ENCODE measurements at regions not wholly inside any gene's neighbourhood (a gene's known extent, or its start where the extent isn't known, plus 50 kb on each side); places are given as distances from the start of the nearest gene placed in this dataset.

DNA sequence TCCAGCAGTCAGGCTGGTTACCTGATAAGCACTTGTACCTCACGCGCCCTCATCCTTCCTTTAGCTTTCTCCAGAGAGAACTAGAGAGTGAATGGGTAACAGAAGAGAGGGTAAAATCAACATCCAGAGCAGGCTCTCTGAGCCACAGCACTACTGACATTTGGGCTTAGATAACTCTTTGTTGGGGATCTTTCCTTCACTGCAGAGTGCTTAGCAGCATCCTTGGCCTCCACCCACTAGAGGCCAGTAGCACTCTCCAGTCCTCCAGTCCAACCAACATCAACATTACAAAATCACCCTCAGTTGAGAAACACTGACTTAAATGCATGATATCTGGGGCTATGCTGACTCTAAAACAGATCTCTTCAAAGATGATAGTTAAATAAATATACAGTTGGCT, 220.7 kb downstream of the TACR3 start:
- TF ChIP-seq, protein P1, sequence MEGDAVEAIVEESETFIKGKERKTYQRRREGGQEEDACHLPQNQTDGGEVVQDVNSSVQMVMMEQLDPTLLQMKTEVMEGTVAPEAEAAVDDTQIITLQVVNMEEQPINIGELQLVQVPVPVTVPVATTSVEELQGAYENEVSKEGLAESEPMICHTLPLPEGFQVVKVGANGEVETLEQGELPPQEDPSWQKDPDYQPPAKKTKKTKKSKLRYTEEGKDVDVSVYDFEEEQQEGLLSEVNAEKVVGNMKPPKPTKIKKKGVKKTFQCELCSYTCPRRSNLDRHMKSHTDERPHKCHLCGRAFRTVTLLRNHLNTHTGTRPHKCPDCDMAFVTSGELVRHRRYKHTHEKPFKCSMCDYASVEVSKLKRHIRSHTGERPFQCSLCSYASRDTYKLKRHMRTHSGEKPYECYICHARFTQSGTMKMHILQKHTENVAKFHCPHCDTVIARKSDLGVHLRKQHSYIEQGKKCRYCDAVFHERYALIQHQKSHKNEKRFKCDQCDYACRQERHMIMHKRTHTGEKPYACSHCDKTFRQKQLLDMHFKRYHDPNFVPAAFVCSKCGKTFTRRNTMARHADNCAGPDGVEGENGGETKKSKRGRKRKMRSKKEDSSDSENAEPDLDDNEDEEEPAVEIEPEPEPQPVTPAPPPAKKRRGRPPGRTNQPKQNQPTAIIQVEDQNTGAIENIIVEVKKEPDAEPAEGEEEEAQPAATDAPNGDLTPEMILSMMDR (IDR thresholded peaks at IDR 0.05), result peak; percentile 18; the same call in 1 of the 2 replicates

DNA sequence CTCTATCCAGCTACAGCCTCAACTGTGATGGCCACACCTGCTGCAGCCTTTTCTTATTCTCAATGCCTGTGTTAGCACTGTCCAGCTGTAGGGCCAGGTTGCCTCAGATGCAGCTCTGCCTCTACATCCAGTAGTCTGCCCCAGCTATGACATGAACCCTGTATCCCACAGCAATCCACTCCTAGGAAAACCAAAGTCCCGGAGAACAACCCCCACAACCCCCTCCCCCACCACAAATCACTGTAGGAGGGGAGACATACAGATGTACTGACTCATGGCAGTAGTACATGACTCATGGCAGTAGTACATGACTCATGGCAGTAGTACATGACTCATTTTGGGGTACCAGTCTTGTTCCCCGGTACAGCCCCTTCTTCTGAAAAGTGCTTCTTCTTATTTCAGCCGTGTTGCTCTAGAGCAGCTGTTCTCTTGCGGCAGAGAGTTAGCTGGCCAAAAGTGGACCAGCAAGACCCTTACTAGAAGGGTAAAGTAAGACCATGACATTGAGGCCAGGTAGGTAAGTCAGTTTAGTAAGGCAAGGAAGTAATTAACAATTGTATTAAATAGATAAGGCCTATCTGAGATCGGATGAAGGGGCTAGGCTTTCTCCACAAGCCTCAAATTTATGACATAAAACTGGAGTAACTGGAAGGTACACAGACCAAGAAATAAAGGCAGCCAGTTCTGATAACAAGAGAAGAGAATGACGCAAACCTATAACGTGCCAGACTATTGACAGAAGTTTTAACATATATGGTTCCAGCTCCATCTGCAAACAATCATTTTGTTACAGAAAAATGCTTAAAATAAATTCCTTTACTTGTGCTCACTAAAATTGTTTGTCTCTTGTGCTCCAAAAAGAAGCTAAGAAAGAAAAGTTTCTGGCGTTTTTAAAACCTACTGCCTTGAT, 221.4 kb downstream of the TACR3 start:
- TF ChIP-seq, protein P1 (IDR thresholded peaks at IDR 0.05), result no peak

DNA sequence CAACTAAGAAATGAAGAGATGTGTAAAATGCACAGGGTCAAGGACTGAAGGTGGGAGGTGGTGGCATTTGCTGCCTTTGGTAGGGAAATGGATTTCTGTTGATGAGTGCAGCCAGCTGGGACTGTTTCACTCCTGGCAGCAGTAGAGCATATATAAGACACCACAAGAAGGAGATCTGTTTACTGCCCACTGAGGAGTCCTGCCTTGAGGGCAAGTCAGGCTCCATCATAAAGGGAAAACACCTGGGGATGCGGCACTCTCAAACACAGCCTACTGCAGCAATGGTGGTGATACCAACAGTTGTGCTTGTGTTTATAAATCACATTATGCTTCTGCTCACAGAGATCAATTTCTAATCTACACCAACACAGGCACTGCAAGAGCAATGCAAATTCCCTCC, 222.1 kb downstream of the TACR3 start:
- TF ChIP-seq, protein P1 (IDR thresholded peaks at IDR 0.05), result no peak

DNA sequence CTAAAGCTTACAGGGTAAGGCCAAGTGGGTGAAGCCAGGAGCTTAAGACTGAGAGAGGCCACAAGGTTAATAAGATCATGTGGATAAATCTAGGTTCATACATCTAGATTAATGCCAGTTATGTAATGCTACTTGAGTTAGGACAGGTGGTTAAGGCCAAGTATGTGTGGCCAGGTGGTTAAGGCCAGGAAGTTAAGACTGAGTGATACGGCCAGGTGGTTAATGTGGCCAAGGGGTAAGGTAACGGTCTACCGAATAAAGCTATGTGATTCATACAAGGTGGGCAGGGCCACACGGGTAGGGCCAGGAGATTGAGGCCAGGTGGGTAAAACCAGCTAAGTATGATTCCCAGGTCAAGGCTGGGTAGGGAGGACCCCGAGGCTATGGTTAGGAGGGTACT, 223.0 kb downstream of the TACR3 start:
- TF ChIP-seq, protein P1 (IDR thresholded peaks at IDR 0.05), result no peak

DNA sequence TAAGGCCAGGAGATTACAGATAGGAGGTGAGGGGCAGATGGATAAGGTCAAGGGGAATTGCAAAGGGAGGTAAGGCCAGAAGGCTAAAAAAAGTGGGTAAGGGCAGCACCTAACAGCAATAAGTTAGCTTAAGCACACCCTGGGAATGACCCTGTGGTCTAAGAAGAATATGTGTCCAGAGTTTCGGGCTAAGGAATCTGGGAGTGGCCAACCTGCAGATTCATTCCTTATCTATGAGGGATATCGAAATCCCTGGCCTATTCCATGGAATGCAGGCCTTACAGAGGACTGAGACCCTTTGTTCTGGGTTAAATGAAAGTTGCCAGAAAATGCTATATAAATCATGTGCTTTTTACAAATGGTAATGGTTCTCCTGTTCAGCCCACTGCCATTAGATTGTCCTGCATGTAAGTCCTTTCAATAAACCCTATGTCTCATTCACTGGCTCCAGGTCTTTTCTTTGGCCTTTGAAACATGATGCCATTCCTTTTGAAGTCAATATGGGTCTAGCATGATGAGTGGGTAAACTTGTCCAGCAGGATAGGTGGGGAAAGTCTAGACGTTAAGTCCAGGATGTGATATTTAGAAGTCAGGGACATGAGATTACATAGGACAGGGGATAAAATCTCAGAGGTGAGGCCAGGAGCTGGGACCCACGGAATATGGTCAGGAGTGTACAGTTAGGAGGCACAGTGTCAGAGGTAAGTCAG, 226.2 kb downstream of the TACR3 start:
- TF ChIP-seq, protein P1 (IDR thresholded peaks at IDR 0.05), result no peak

DNA sequence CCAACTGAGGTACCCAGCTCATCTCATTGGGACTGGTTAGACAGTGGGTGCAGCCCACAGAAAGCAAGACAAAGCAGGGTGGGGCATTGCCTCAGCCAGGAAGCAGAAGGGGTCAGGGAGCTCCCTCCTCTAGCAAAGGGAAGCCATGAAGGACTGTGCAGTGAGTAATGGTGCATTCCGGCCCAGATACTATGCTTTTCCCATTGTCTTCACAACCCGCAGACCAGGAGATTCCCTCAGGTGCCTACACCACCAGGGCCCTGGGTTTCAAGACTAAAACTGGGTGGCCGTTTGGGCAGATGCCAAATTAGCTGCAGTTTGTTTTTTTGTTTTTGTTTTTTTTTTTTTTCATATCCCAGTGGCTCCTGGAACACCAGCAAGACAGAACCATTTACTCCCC, 235.3 kb downstream of the TACR3 start:
- TF ChIP-seq, protein P1 (IDR thresholded peaks at IDR 0.05), result no peak

DNA sequence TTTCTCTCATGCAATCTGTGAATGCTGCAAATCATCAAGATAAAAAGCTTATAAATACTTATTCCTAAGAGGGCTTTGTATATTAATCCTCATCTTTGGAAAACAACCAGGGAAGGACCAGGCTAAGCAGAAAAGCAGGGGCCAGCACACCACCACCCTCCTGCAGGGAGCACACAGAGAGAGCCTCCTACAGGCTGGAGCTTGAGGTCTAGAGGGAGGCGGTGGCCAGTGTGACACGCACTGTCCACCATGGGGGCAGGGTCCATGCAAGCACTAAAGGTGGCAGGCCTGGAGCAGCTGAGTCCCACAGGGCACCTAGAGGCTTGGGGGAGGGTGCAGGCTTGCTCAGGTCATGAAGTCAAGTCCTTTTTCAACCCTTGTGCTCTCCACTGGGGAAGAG, 236.9 kb downstream of the TACR3 start:
- TF ChIP-seq, protein P1 (IDR thresholded peaks at IDR 0.05), result no peak
